ENCODE measurements at regions not wholly inside any gene's neighbourhood (a gene's known extent, or its start where the extent isn't known, plus 50 kb on each side); places are given as distances from the start of the nearest gene placed in this dataset.

GRCh38 chr10:60542657-60543056 lies 153.0 kb upstream of the ANK3 start:
- Histone ChIP-seq H3K36me3 (no peaks in the 10 kb centered on the region), H3K27ac (no peak overlapping the region), H3K9me3 (no peaks in the 10 kb centered on the region), H3K27me3 (no peaks in the 10 kb centered on the region), H3K4me3 (no peak overlapping the region), H3K4me1 (ENCODE audit: insufficient read depth) (no peaks in the 10 kb centered on the region)
- no peak for DNase-seq
- intact Hi-C loops (cut with DNase I) = no loop called here
- TF ChIP-seq CTCF (IDR thresholded peaks at IDR 0.05) = no peak
- no peak for TF ChIP-seq EP300 (IDR thresholded peaks at IDR 0.05)
- no peak for TF ChIP-seq POLR2A (IDR thresholded peaks at IDR 0.05)
- 68 to 75% (median 69%) methylated on average over 4 of the region's 4 CpGs for WGBS, 3 donors

- no peaks in the 10 kb centered on the region for H3K36me3 ChIP-seq
- TF ChIP-seq EP300 (IDR thresholded peaks at IDR 0.05) (no peak), POLR2A (IDR thresholded peaks at IDR 0.05) (no peak), CTCF (IDR thresholded peaks at IDR 0.05) (no peak)
- intact Hi-C loops (cut with DNase I) = no loop called here
- no peaks in the 10 kb centered on the region for H3K9me3 ChIP-seq
- no peak overlapping the region for H3K27ac ChIP-seq
- no peaks in the 10 kb centered on the region for H3K4me1 ChIP-seq (ENCODE audit: insufficient read depth)
- WGBS, 3 donors = 43 to 58% (median 54%) methylated on average over 3 of the region's 3 CpGs
- H3K4me3 ChIP-seq = no peak overlapping the region
- no peak for DNase-seq
- no peaks in the 10 kb centered on the region for H3K27me3 ChIP-seq
Measured at GRCh38 chr10:60541451-60541850, 151.8 kb upstream of the ANK3 start.

GRCh38 chr10:60537697-60538096 lies 148.0 kb upstream of the ANK3 start:
- no peak for DNase-seq
- Histone ChIP-seq H3K9me3 (no peaks in the 10 kb centered on the region), H3K4me3 (no peak overlapping the region), H3K27me3 (no peaks in the 10 kb centered on the region), H3K27ac (no peak overlapping the region), H3K4me1 (ENCODE audit: insufficient read depth) (no peaks in the 10 kb centered on the region), H3K36me3 (no peaks in the 10 kb centered on the region)
- TF ChIP-seq EP300 (IDR thresholded peaks at IDR 0.05) (no peak), POLR2A (IDR thresholded peaks at IDR 0.05) (no peak), CTCF (IDR thresholded peaks at IDR 0.05) (no peak)
- intact Hi-C loops (cut with DNase I) = no loop called here
- 88 to 94% (median 93%) methylated on average over 1 of the region's 1 CpG for WGBS, 3 donors

GRCh38 chr10:60536529-60537114 lies 146.9 kb upstream of the ANK3 start:
- Histone ChIP-seq H3K36me3 (no peaks in the 10 kb centered on the region), H3K27me3 (no peaks in the 10 kb centered on the region), H3K27ac (no peak overlapping the region), H3K4me1 (ENCODE audit: insufficient read depth) (no peaks in the 10 kb centered on the region), H3K9me3 (no peaks in the 10 kb centered on the region), H3K4me3 (no peak overlapping the region)
- DNase-seq = no peak
- TF ChIP-seq EP300 (IDR thresholded peaks at IDR 0.05) = no peak
- no peak for TF ChIP-seq POLR2A (IDR thresholded peaks at IDR 0.05)
- TF ChIP-seq CTCF (IDR thresholded peaks at IDR 0.05) = no peak
- 86 to 90% (median 89%) methylated on average over 7 of the region's 7 CpGs for WGBS, 3 donors
- intact Hi-C loops (cut with DNase I) = no loop called here

Data from ovary (tissue), 7 donors.